Kidney capillary endothelial cell (primary cell): ENCODE measurements at regions not wholly inside any gene's neighbourhood (a gene's known extent, or its start where the extent isn't known, plus 50 kb on each side); places are given as distances from the start of the nearest gene placed in this dataset.
"Not testable (repeated sequence)": the region's sequence is repeated elsewhere in the genome, so short reads cannot be mapped to it uniquely, and the experiment has no call there.

Source experiments
- DNase-seq: peaks from one replicate; pipeline ENCODE4 v3.0.0-alpha.2; 2018; ENCODE audit warnings: low spot score

DNA sequence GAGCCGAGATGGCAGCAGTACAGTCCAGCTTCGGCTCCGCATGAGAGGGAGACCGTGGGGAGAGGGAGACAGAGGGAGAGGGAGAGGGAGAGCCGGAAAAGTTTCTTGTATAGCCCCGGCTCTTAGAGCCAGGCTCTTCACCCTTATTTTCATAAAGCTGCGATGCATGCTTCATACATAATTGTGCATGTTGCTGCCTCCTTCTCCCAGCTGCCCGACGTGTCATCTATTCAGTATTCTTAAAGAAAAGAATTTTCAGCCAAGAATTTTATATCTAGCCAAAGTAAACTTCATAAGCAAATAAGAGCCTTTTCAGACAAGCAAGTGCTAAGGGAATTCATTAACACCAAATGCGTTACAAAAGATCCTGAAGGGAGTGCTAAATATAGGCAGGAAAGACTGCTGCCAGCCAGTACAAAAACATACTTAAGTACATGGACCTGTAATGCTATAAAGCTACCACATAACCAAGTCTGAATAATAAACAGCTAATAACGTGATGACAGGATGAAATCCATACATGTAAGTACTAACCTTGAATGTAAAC, 219.8 kb upstream of the CXADR start:
- not testable (repeated sequence) for DNase-seq

DNA sequence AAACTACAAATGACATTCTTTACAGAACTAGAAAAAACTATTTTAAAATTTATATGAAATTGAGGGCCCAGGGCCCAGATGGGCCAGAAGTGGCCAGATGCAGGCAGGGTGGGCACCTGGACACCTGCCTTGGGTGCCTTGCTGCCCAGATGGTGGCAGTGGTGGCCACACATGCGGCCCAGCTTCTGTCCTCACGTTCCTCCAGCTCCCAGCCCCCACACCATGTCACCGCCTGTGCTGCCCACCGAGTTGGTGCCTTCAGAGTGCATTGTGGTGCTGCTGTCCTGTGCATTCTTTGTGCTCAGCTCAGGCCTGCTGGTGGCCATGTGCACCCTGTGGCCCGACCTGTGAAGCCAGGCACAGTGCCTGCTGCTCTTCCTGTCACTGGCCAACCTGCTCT, 216.8 kb upstream of the CXADR start:
- no peak for DNase-seq

GRCh38 chr21:17299576-17299975, 213.3 kb upstream of the CXADR start:
- not testable (repeated sequence) for DNase-seq

GRCh38 chr21:17327715-17328114, 185.1 kb upstream of the CXADR start:
- DNase-seq, result not testable (repeated sequence)

DNA sequence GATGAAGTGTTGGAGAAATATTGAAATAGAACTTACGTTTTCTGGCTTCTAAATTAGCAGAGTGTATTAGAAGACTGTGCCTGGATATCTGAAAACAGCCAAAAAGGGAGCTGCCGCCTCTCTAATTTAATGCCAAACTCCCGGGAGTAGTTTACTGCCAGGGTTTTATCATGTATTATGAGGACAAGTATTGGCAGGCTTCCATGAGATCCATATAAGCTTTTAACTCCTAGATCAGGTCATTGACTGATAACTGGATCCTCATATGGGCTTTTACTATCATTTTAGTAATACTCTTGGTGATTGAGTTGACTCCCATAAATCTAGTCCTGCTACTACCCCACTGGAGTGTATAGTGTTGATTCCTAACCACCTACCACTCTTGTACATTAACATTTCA, 178.4 kb upstream of the CXADR start:
- no peak for DNase-seq

DNA sequence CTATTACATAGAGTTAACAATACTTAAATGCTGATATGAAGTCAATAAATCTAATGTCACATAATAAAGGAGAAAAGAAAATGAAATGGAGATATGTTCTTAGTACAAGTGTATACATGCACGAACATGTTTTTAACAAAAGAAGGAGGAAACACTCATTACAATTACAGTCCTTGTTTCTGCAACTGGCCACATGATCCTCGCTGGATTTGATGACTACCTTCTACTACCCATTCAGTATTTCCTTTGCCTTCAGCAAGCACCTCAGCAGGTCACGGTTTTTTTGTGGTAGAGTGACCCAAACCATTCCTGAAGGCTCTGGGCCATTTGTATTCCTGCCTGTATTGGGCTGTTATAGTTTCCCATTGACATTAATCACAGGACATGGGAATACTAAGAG, 172.8 kb upstream of the CXADR start:
- no peak for DNase-seq

DNA sequence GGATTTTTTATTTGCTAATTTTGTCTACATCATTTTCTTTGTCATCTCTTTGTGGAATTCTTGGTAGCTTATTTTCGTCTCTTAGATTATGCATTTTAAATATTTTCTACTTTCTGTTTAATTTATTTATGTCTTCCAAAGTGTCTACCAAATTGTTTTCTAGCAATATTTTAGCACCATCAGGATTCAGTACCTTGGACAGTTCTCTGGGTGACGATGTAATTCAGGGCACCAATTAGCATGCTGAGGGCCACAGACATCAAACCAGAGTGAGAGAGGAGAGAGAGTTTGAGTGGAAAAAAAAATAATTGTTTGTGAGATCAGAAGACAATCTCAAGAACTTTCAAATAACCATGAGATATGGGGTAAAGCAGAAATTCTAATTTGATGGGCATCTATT, 169.8 kb upstream of the CXADR start:
- DNase-seq, result peak; percentile 21

GRCh38 chr21:17348357-17348756, 164.5 kb upstream of the CXADR start:
- no peak for DNase-seq

DNA sequence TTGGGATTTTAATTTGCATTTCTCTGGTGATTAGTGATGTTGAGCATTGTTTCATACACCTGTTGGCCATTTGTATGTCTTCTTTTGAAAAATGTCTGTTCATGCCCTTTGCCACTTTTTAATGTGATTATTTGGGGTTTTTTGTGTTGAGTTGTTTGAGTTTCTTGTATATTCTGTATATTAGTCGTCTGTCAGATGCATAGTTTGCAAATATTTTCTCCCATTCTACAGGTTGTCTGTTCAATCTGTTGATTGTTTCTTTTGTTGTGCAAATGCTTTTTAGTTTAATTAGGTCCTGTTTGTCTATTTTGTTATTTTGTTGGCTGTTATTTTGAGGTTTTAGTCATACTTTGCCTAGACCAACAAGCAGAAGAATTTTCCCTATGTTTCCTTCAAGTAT, 164.0 kb upstream of the CXADR start:
- no peak for DNase-seq

GRCh38 chr21:17351766-17352165, 161.1 kb upstream of the CXADR start:
- DNase-seq, result no peak

GRCh38 chr21:17352996-17353655, 159.7 kb upstream of the CXADR start:
- no peak for DNase-seq

- no peak for DNase-seq
These were observed 153.1 kb upstream of the CXADR start for GRCh38 chr21:17359781-17360180.

DNA sequence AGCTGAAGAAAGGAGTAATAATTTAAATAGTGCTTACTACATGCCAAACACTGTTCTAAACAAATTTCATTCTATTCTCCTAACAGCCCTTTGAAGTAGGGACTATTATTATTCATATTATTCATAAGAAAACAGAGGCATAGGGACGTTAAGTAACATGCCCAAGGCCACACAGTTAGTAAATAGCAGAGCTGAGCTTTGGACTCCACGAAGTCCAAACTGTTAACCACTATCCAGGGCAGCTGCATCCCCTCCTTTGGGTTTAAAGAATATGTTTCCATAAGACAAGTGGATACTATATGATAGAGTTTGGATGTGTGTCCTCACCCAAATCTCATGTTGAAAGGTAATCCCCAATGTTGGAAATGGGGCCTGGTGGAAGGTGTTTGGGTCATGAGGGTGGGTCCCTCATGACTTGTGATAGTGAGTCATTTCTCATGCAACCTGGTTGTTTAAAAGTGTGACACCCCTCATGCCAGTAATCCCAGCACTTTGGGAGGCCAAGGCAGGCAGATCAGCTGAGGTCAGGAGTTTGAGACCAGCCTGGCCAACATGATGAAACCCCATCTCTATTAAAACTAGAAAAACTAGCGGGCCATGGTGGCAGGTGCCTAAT, 144.0 kb upstream of the CXADR start:
- no peak for DNase-seq

- DNase-seq, result no peak
These were observed 142.6 kb upstream of the CXADR start for GRCh38 chr21:17370263-17370662.

- no peak for DNase-seq
These were observed 141.9 kb upstream of the CXADR start for GRCh38 chr21:17370916-17371315.

DNA sequence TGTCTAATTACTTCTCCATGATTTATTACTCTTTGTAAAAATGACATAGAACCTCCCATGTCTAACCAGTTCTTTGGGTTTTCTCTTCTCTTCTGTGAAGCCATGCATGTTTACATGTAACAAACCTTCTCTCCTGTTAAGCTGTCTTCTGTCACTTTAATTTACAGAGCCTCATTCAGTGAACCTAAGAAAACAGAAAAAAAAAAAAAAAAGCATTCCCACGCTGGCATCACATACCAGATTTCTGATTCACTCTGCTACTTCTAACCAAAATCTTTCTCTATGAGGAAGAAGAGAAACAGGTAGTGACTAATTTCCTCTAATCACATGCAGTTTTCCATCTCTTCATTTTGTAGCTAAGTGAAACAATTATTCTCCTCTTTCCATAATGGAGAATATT, 141.4 kb upstream of the CXADR start:
- DNase-seq, result peak; percentile 39

DNA sequence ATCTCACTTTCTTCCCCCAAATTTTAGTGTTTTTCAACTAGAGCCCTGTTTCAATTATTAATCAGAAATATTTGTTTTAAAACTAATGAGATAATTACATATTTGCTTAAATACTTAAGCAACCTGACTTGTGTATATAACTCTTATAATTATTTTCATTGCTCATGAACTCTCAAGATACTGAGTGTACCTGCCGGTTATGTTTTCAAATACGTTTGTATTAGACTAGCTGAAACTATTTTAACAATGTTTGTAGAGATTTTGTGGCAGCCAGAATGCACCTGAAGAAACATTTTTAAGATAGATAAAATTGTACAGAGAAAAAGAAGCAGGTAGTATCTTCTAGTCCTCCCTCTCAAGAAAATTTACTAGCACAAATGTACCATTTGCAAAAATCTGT, 140.6 kb upstream of the CXADR start:
- DNase-seq, result no peak

- no peak for DNase-seq
These were observed 126.3 kb upstream of the CXADR start for GRCh38 chr21:17386498-17386897.

- DNase-seq, result peak; percentile 68
These were observed 125.7 kb upstream of the CXADR start for GRCh38 chr21:17387030-17387617.

DNA sequence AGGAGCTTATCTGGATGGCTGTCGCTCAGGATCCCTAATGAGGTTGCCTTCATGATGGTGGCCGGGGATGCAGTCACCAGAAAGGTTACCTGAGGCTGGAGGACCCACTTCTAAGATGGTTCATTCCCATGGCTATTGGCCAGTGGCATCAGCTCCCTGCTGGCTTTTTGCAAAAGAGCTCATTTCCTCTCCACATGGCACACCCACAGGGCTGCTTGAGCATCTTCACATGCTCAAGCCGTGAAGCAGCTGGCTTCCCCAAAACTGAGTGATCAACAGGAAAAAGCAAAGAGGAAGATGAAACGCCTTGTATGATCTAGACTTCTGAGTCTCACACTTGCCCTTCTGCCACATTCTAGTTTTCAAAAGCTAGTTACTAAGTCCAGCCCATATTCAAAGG, 124.6 kb upstream of the CXADR start:
- no peak for DNase-seq

DNA sequence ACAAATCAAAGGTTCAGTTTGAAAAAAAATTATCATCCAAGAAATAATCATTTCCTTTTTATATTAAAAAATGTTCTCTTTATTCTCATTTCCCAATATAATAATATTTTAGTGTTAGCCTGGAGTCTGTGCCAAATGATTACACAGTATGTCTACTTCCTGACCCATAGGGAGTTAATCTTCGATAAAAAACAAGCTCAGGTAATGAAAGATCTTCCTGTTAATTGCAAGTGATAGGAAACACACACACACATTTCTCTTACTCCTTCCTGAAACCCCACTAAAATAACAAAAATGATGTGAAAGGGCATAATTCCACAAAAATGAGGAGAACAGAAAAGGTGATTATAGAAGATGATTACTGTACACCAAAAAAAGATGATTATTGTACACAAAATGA, 123.5 kb upstream of the CXADR start:
- DNase-seq, result no peak

DNA sequence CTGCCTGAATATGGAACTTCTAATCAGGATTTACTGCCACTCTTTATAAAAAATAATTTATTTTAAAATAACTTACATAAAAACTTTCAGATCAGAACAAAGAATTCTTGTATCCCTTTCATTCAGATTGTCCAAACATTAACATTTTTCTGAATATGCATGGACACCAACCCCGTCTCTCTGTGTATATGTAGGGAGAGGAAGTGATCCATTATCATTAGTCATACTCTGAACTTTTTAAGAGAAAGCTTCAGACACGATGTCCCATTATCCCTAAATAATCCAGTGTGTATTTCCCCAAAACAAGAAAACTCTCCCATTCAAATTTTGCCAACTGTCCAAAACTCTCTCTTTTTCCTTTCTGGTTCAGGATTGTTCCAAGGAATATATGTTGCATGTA, 122.3 kb upstream of the CXADR start:
- no peak for DNase-seq

GRCh38 chr21:17391811-17392340, 121.0 kb upstream of the CXADR start:
- no peak for DNase-seq
